HCT116 (cell line): ENCODE measurements at regions not wholly inside any gene's neighbourhood (a gene's known extent, or its start where the extent isn't known, plus 50 kb on each side); places are given as distances from the start of the nearest gene placed in this dataset.

Source experiments
- ATF3 ChIP-seq: IDR thresholded peaks from 2 replicates; pipeline ENCODE4 v1.6.1; 2012
- CBX3 ChIP-seq: IDR thresholded peaks from 2 replicates; pipeline ENCODE4 v1.6.1; 2012; ENCODE audit warnings: low read depth
- CEBPB ChIP-seq: IDR thresholded peaks from 2 replicates; pipeline ENCODE4 v1.6.1; 2012; ENCODE audit warnings: low read depth
- CTCF ChIP-seq, 3 experiments: fragments of 200-600 bp in 1 of 3; sonication (generic) in 1 of 3; IDR thresholded peaks in 2 of 3; conservative IDR thresholded peaks in 1 of 3; 2 replicates each; pipeline ENCODE4 v1.5.1; 2012 to 2017; ENCODE audit warnings: low read depth in 2 of 3, low read length in 2 of 3, antibody characterized with exemption in 1 of 3, borderline replicate concordance in 1 of 3, control low read depth in 1 of 3, mild to moderate bottlenecking in 1 of 3, mixed read lengths in 1 of 3, mixed run types in 1 of 3, moderate library complexity in 1 of 3; ENCODE audit not compliant: insufficient read depth in 1 of 3
- ELF1 ChIP-seq: IDR thresholded peaks from 2 replicates; pipeline ENCODE4 v1.6.1; 2012; ENCODE audit warnings: low read depth, borderline replicate concordance
- EZH2 ChIP-seq: fragments of 200-600 bp; sonication (generic); IDR thresholded peaks from 2 replicates; pipeline ENCODE4 v1.6.1; 2017; ENCODE audit warnings: antibody characterized with exemption, mixed run types
- EZH2phosphoT487 ChIP-seq: fragments of 200-600 bp; IDR thresholded peaks from 2 replicates; pipeline ENCODE4 v1.6.1; 2018; ENCODE audit warnings: antibody characterized with exemption, borderline replicate concordance
- POLR2A ChIP-seq: IDR thresholded peaks from 2 replicates; pipeline ENCODE4 v1.7.0; 2011; ENCODE audit warnings: borderline replicate concordance; ENCODE audit not compliant: insufficient read depth, insufficient read length; ENCODE audit errors: extremely low read depth
- POLR2AphosphoS5 ChIP-seq: IDR thresholded peaks from 2 replicates; pipeline ENCODE4 v1.6.1; 2011; ENCODE audit warnings: mild to moderate bottlenecking, low read depth, low read length, moderate library complexity
- RAD21 ChIP-seq: IDR thresholded peaks from 2 replicates; pipeline ENCODE4 v1.6.1; 2012; ENCODE audit warnings: low read depth, mild to moderate bottlenecking
- SP1 ChIP-seq: IDR thresholded peaks from 2 replicates; pipeline ENCODE4 v1.6.1; 2012; ENCODE audit warnings: low read depth
- SRF ChIP-seq: IDR thresholded peaks from 2 replicates; pipeline ENCODE4 v1.6.1; 2012; ENCODE audit warnings: low read depth
- YY1 ChIP-seq: IDR thresholded peaks from 2 replicates; pipeline ENCODE4 v1.6.1; 2011; ENCODE audit warnings: low read length, low read depth, moderate library complexity, mild to moderate bottlenecking; ENCODE audit not compliant: insufficient replicate concordance; ENCODE audit errors: extremely low read depth
- TF ChIP-seq, protein P1 (sequence below): IDR thresholded peaks from 2 replicates; pipeline ENCODE4 v1.6.1; 2011; ENCODE audit warnings: mild to moderate bottlenecking, low read length, moderate library complexity; ENCODE audit not compliant: insufficient replicate concordance; ENCODE audit errors: extremely low read depth

- TF ChIP-seq CTCF (IDR thresholded peaks at IDR 0.05 in 2 of 3, conservative IDR thresholded peaks at IDR 0.05 in 1 of 3; ENCODE audit: borderline replicate concordance in 1 of 3, insufficient read depth in 1 of 3, low read depth in 2 of 3, low read length in 2 of 3) (no peak), POLR2A (no peak), EZH2 (no peak), RAD21 (no peak), POLR2AphosphoS5 (no peak), ELF1 (no peak), EZH2phosphoT487 (no peak), ATF3 (no peak), CEBPB (no peak), SP1 (no peak), CBX3 (no peak), SRF (no peak), YY1 (no peak)
- TF ChIP-seq, protein P1, sequence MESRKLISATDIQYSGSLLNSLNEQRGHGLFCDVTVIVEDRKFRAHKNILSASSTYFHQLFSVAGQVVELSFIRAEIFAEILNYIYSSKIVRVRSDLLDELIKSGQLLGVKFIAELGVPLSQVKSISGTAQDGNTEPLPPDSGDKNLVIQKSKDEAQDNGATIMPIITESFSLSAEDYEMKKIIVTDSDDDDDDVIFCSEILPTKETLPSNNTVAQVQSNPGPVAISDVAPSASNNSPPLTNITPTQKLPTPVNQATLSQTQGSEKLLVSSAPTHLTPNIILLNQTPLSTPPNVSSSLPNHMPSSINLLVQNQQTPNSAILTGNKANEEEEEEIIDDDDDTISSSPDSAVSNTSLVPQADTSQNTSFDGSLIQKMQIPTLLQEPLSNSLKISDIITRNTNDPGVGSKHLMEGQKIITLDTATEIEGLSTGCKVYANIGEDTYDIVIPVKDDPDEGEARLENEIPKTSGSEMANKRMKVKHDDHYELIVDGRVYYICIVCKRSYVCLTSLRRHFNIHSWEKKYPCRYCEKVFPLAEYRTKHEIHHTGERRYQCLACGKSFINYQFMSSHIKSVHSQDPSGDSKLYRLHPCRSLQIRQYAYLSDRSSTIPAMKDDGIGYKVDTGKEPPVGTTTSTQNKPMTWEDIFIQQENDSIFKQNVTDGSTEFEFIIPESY: no peak
Measured at GRCh38 chr11:120020981-120021380, 116.9 kb downstream of the TRIM29 start.
